IMR-90 (cell line): ENCODE measurements at regions not wholly inside any gene's neighbourhood (a gene's known extent, or its start where the extent isn't known, plus 50 kb on each side); places are given as distances from the start of the nearest gene placed in this dataset.

ENCODE experiments used
- ATAC-seq: fragments of 200-7000 bp; cut with Tn5 transposase; 2 replicates; pipeline ENCODE4 v1.9.1; 2020; ENCODE audit warnings: low read depth, mild to moderate bottlenecking, moderate library complexity
- BruUV-seq: library from RNA; stranded (reverse); fragments of 400-500 nt; replicated peaks from 2 replicates; lab custom pipeline; 2021; lab: Mats Ljungman, UMichigan
- CTCF ChIA-PET: fragments of 300-600 bp; formaldehyde crosslinking; extraction: SDS; loops from one replicate; lab custom pipeline; 2021; ENCODE audit warnings: antibody characterized with exemption; lab: Yijun Ruan, JAX
- POLR2A ChIA-PET: fragments of 300-600 bp; sonication (Branson Sonifier 250); formaldehyde crosslinking; loops from one replicate; lab custom pipeline; 2022; ENCODE audit warnings: antibody characterized with exemption; ENCODE audit not compliant: unreplicated experiment; lab: Charles Lee
- DNase-seq: peaks from one replicate; pipeline ENCODE4 v3.0.0; 2013
- H2AFZ ChIP-seq: replicated peaks from 2 replicates; pipeline ENCODE3; 2013; ENCODE audit warnings: low read length, mild to moderate bottlenecking; ENCODE audit not compliant: poor library complexity
- H2AK5ac ChIP-seq: 2 replicates; pipeline ENCODE4 v1.6.1; 2013; ENCODE audit warnings: low read depth, low read length, inconsistent platforms
- H2AK9ac ChIP-seq: replicated peaks from 2 replicates; pipeline ENCODE3; 2013; ENCODE audit warnings: mild to moderate bottlenecking, low read depth, low read length, moderate library complexity; ENCODE audit not compliant: poor library complexity
- H2BK120ac ChIP-seq: 2 replicates; pipeline ENCODE4 v1.6.1; 2013; ENCODE audit warnings: low read depth, low read length, inconsistent platforms
- H2BK15ac ChIP-seq: 3 replicates; pipeline ENCODE4 v1.6.1; 2013; ENCODE audit warnings: low read depth, low read length, inconsistent platforms
- H2BK20ac ChIP-seq: 2 replicates; pipeline ENCODE4 v1.6.1; 2013; ENCODE audit warnings: low read depth, mild to moderate bottlenecking, inconsistent platforms, low read length, moderate library complexity
- H2BK5ac ChIP-seq: 2 replicates; pipeline ENCODE4 v1.6.1; 2013; ENCODE audit warnings: mild to moderate bottlenecking, low read depth, low read length, inconsistent platforms; ENCODE audit not compliant: poor library complexity, severe bottlenecking
- H3K14ac ChIP-seq: replicated peaks from 2 replicates; pipeline ENCODE4 v1.6.1; 2013; ENCODE audit warnings: low read depth, low read length, inconsistent platforms
- H3K18ac ChIP-seq: 2 replicates; pipeline ENCODE4 v1.6.1; 2013; ENCODE audit warnings: low read depth, low read length, control low read depth
- H3K23ac ChIP-seq: 2 replicates; pipeline ENCODE4 v1.6.1; 2013; ENCODE audit warnings: low read depth, low read length, inconsistent platforms
- H3K27ac ChIP-seq: 2 replicates; pipeline ENCODE4 v1.5.1; 2013; ENCODE audit warnings: mild to moderate bottlenecking, control low read depth, low read length; ENCODE audit not compliant: insufficient read depth
- H3K27me3 ChIP-seq: 2 replicates; pipeline ENCODE4 v1.6.1; 2013; ENCODE audit warnings: low read length; ENCODE audit not compliant: control insufficient read depth, insufficient read depth
- H3K36me3 ChIP-seq: 2 replicates; pipeline ENCODE4 v1.6.1; 2013; ENCODE audit warnings: low read length, mixed read lengths; ENCODE audit not compliant: control insufficient read depth, insufficient read depth
- H3K4ac ChIP-seq: 2 replicates; pipeline ENCODE4 v1.6.1; 2013; ENCODE audit warnings: low read depth, low read length, inconsistent platforms
- H3K4me1 ChIP-seq: 2 replicates; pipeline ENCODE4 v1.6.1; 2013; ENCODE audit warnings: low read length, mixed read lengths; ENCODE audit not compliant: control insufficient read depth, insufficient read depth
- H3K4me2 ChIP-seq: 2 replicates; pipeline ENCODE4 v1.6.1; 2013; ENCODE audit warnings: low read depth, mild to moderate bottlenecking, control low read depth, low read length, moderate library complexity
- H3K4me3 ChIP-seq: 2 replicates; pipeline ENCODE4 v1.5.1; 2013; ENCODE audit warnings: low read depth, mild to moderate bottlenecking, control low read depth, low read length, moderate library complexity; ENCODE audit not compliant: insufficient read depth
- H3K56ac ChIP-seq: 2 replicates; pipeline ENCODE4 v1.6.1; 2013; ENCODE audit warnings: low read length, inconsistent platforms; ENCODE audit not compliant: insufficient read depth; ENCODE audit errors: extremely low read depth
- H3K79me1 ChIP-seq, 2 experiments: 2 replicates each; pipeline ENCODE4 v1.6.1; 2013; ENCODE audit warnings: low read length in 2 of 2, inconsistent platforms in 1 of 2, low read depth in 1 of 2
- H3K9ac ChIP-seq: 2 replicates; pipeline ENCODE4 v1.6.1; 2013; ENCODE audit warnings: low read depth, low read length, control low read depth
- H3K9me1 ChIP-seq: 2 replicates; pipeline ENCODE4 v1.6.1; 2013; ENCODE audit warnings: low read length, inconsistent platforms; ENCODE audit not compliant: insufficient read depth
- H3K9me3 ChIP-seq: 2 replicates; pipeline ENCODE4 v1.6.1; 2013; ENCODE audit warnings: low read length; ENCODE audit not compliant: control insufficient read depth, insufficient read depth
- H4K20me1 ChIP-seq: 2 replicates; pipeline ENCODE4 v1.6.1; 2013; ENCODE audit warnings: low read length, inconsistent platforms; ENCODE audit not compliant: insufficient read depth
- H4K5ac ChIP-seq: 2 replicates; pipeline ENCODE4 v1.6.1; 2013; ENCODE audit warnings: mild to moderate bottlenecking, low read depth, low read length, control low read depth
- H4K8ac ChIP-seq, 2 experiments: 2 replicates each; pipeline ENCODE4 v1.6.1; 2013; ENCODE audit warnings: low read depth in 2 of 2, low read length in 2 of 2, control low read depth in 1 of 2, inconsistent platforms in 1 of 2
- H4K91ac ChIP-seq: 2 replicates; pipeline ENCODE4 v1.6.1; 2013; ENCODE audit warnings: low read depth, low read length, inconsistent platforms; ENCODE audit not compliant: insufficient read depth
- BHLHE40 ChIP-seq: fragments of 150-350 bp; IDR thresholded peaks from 2 replicates; pipeline ENCODE4 v1.6.1; 2016; ENCODE audit warnings: mild to moderate bottlenecking, low read depth, low read length
- CEBPB ChIP-seq: IDR thresholded peaks from 2 replicates; pipeline ENCODE4 v1.6.1; 2012; ENCODE audit warnings: low read depth, low read length, improper control_type of control experiment
- CHD1 ChIP-seq: IDR thresholded peaks from 2 replicates; pipeline ENCODE4 v1.6.1; 2012; ENCODE audit warnings: low read depth, low read length, improper control_type of control experiment
- FOS ChIP-seq: fragments of 150-350 bp; IDR thresholded peaks from 2 replicates; pipeline ENCODE4 v1.6.1; 2016; ENCODE audit warnings: low read depth, low read length
- MAFK ChIP-seq: IDR thresholded peaks from 2 replicates; pipeline ENCODE4 v1.6.1; 2012; ENCODE audit warnings: low read depth, low read length, improper control_type of control experiment
- MAZ ChIP-seq: IDR thresholded peaks from 2 replicates; pipeline ENCODE4 v1.6.1; 2012; ENCODE audit warnings: low read depth, mild to moderate bottlenecking, low read length, improper control_type of control experiment, moderate library complexity, borderline replicate concordance
- POLR2A ChIP-seq: IDR thresholded peaks from 2 replicates; pipeline ENCODE4 v1.6.1; 2012; ENCODE audit warnings: mild to moderate bottlenecking, low read depth, low read length
- RAD21 ChIP-seq: IDR thresholded peaks from 2 replicates; pipeline ENCODE4 v1.6.1; 2012; ENCODE audit warnings: low read length, improper control_type of control experiment
- RCOR1 ChIP-seq: IDR thresholded peaks from 2 replicates; pipeline ENCODE4 v1.6.1; 2012; ENCODE audit warnings: mild to moderate bottlenecking, low read length, improper control_type of control experiment; ENCODE audit not compliant: insufficient replicate concordance
- RFX5 ChIP-seq: IDR thresholded peaks from 2 replicates; pipeline ENCODE4 v1.8.0; 2012; ENCODE audit warnings: low read depth, mild to moderate bottlenecking, low read length, moderate library complexity
- SMC3 ChIP-seq: fragments of 150-350 bp; IDR thresholded peaks from 2 replicates; pipeline ENCODE4 v1.6.1; 2016; ENCODE audit warnings: low read depth, mild to moderate bottlenecking, antibody characterized with exemption, low read length, moderate library complexity
- WGBS, 2 experiments: methylation state at CpG; one replicate each; pipeline versions ENCODE4 v1.1.5 to v1.1.7; 2013; ENCODE audit warnings: missing lambda C conversion rate in 2 of 2; ENCODE audit not compliant: insufficient read length in 1 of 2; ENCODE audit errors: extremely low coverage in 2 of 2; 5-methylcytosine and 5-hydroxymethylcytosine counted together
- dilution Hi-C: fragments of 300-500 bp; cut with HindIII; formaldehyde crosslinking; loops from one replicate; pipeline ENCODE4 v1.14.3; 2018; ENCODE audit warnings: low sequenced_read_pairs; ENCODE audit not compliant: unreplicated experiment
- in situ Hi-C: fragments of 300-500 bp; cut with MboI; formaldehyde crosslinking; loops from 3 replicates; pipeline ENCODE4 v1.14.3; 2019; ENCODE audit warnings: low sequenced_read_pairs, inconsistent platforms, mixed read lengths
- intact Hi-C: fragments of 100-400 bp; cut with micrococcal nuclease; formaldehyde crosslinking; loops from 2 replicates; pipeline ENCODE4 v1.10.0; 2022
- TF ChIP-seq, protein P1 (sequence below): fragments of 150-350 bp; IDR thresholded peaks from 2 replicates; pipeline ENCODE4 v1.6.1; 2017; ENCODE audit warnings: mild to moderate bottlenecking, antibody characterized with exemption, low read length, low read depth
- TF ChIP-seq, protein P2 (sequence below): conservative IDR thresholded peaks from 2 replicates; pipeline ENCODE4 v1.5.1; 2012; ENCODE audit warnings: mild to moderate bottlenecking, low read depth, low read length, improper control_type of control experiment
- TF ChIP-seq, protein P3 (sequence below): fragments of 150-350 bp; IDR thresholded peaks from 2 replicates; pipeline ENCODE4 v1.6.1; 2016; ENCODE audit warnings: low read depth, mild to moderate bottlenecking, low read length, moderate library complexity, borderline replicate concordance

DNA sequence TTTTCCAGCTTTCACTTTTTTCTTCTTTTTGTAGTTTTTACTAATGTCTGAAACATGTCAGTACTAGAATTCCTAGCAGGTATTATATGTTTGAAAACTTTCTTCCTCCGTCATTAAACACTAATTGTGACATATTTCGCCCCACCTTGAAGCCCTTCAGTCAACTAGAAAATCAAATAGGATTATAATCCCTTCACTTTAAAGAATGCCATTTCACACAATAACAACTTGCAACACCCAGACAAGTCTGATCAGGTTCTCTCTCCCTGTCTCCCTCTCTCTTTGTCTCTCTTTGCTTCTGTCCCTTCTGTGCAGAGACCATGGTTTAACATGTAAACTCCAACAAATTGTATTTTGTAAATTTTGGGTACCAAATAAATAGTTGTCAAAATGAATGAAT is 373.5 kb downstream of the SEMA3D start:
- H3K27me3 ChIP-seq = no peaks in the 10 kb centered on the region

More for the DNA sequence above, 373.5 kb downstream of the SEMA3D start:
- Histone ChIP-seq H3K4me1 (0 out of 2 replicates have a peak, but pooled peaks cover 3% of the 10 kb centered on the region), H3K4me2 (no peak overlapping the region), H3K23ac (no peak overlapping the region), H2BK5ac (no peak overlapping the region), H4K91ac (no peak overlapping the region), H3K36me3 (no peaks in the 10 kb centered on the region), H4K5ac (no peak overlapping the region), H2BK120ac (no peak overlapping the region), H2AK5ac (no peak overlapping the region), H3K27ac (no peak overlapping the region), H3K18ac (no peak overlapping the region), H4K8ac (no peak overlapping the region), H2AFZ (no peak overlapping the region), H3K79me1 (no peaks in the 10 kb centered on the region), H3K4me3 (no peak overlapping the region), H2BK20ac (no peak overlapping the region), H3K9ac (no peak overlapping the region), H3K56ac (no peak overlapping the region), H4K20me1 (no peaks in the 10 kb centered on the region), H3K4ac (no peak overlapping the region), H3K14ac (no peak overlapping the region), H3K9me3 (no peaks in the 10 kb centered on the region), H2BK15ac (no peak overlapping the region), H2AK9ac (no peak overlapping the region), H3K9me1 (no peaks in the 10 kb centered on the region)
- ATAC-seq (no peak), DNase-seq (no peak)
- TF ChIP-seq CEBPB (no peak), SMC3 (no peak), BHLHE40 (no peak), FOS (no peak), POLR2A (no peak), RAD21 (no peak), RCOR1 (no peak), MAZ (no peak), MAFK (no peak), CHD1 (no peak), RFX5 (no peak)
- TF ChIP-seq, protein P1, sequence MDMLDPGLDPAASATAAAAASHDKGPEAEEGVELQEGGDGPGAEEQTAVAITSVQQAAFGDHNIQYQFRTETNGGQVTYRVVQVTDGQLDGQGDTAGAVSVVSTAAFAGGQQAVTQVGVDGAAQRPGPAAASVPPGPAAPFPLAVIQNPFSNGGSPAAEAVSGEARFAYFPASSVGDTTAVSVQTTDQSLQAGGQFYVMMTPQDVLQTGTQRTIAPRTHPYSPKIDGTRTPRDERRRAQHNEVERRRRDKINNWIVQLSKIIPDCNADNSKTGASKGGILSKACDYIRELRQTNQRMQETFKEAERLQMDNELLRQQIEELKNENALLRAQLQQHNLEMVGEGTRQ = no peak
- TF ChIP-seq, protein P2, sequence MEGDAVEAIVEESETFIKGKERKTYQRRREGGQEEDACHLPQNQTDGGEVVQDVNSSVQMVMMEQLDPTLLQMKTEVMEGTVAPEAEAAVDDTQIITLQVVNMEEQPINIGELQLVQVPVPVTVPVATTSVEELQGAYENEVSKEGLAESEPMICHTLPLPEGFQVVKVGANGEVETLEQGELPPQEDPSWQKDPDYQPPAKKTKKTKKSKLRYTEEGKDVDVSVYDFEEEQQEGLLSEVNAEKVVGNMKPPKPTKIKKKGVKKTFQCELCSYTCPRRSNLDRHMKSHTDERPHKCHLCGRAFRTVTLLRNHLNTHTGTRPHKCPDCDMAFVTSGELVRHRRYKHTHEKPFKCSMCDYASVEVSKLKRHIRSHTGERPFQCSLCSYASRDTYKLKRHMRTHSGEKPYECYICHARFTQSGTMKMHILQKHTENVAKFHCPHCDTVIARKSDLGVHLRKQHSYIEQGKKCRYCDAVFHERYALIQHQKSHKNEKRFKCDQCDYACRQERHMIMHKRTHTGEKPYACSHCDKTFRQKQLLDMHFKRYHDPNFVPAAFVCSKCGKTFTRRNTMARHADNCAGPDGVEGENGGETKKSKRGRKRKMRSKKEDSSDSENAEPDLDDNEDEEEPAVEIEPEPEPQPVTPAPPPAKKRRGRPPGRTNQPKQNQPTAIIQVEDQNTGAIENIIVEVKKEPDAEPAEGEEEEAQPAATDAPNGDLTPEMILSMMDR = no peak
- TF ChIP-seq, protein P3, sequence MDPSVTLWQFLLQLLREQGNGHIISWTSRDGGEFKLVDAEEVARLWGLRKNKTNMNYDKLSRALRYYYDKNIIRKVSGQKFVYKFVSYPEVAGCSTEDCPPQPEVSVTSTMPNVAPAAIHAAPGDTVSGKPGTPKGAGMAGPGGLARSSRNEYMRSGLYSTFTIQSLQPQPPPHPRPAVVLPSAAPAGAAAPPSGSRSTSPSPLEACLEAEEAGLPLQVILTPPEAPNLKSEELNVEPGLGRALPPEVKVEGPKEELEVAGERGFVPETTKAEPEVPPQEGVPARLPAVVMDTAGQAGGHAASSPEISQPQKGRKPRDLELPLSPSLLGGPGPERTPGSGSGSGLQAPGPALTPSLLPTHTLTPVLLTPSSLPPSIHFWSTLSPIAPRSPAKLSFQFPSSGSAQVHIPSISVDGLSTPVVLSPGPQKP = no peak
- in situ Hi-C loops = no loop called here
- dilution Hi-C loops = no loop called here
- WGBS, 2 experiments = no CpG with 5 or more reads among the region's 2 CpGs
- ChIA-PET POLR2A (no interaction called here), CTCF (no interaction called here)
- no TSS peak for BruUV-seq
- intact Hi-C loops = no loop called here
